ENCODE measurements at regions not wholly inside any gene's neighbourhood (a gene's known extent, or its start where the extent isn't known, plus 50 kb on each side); places are given as distances from the start of the nearest gene placed in this dataset.

DNA sequence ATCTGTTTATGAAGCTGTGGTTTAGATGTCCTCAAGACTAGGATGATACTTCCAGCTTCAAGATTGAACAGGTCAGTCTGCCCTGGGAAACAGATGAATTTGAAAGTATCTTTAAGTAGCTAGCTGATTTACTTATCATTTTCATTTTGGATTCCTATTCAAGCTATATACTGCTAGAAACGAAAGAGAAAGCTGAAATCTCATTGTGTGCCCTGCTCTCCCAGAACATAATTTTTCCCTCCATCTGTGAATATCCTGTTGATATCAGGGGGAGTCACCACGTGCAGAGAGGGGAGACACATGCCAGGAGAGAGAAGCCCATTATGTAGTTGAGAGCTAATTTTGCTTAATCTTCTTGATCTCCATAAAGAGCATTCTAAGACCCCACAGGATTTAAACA lies 439.1 kb downstream of the NR2F1-AS1 start:
- Histone ChIP-seq H3K27ac (ENCODE audit: low read depth in 2 of 2, low read length in 2 of 2) (no peak overlapping the region), H3K36me3 (ENCODE audit: control insufficient read depth in 2 of 3, insufficient read depth in 3 of 3, low read length in 3 of 3) (no peaks in the 10 kb centered on the region), H3K27me3 (ENCODE audit: control insufficient read depth, insufficient read depth, low read length) (no peaks in the 10 kb centered on the region), H3K4me1 (ENCODE audit: control insufficient read depth in 2 of 3, insufficient read depth in 2 of 3, low read depth in 1 of 3, low read length in 3 of 3) (no peaks in the 10 kb centered on the region), H3K9ac (ENCODE audit: low read length in 3 of 3) (no peak overlapping the region), H3K4me3 (ENCODE audit: low read length in 3 of 3) (no peak overlapping the region), H3K9me3 (ENCODE audit: control insufficient read depth in 2 of 3, insufficient read depth in 1 of 3, low read length in 3 of 3) (no peaks in the 10 kb centered on the region)
- TF ChIP-seq, protein P1, sequence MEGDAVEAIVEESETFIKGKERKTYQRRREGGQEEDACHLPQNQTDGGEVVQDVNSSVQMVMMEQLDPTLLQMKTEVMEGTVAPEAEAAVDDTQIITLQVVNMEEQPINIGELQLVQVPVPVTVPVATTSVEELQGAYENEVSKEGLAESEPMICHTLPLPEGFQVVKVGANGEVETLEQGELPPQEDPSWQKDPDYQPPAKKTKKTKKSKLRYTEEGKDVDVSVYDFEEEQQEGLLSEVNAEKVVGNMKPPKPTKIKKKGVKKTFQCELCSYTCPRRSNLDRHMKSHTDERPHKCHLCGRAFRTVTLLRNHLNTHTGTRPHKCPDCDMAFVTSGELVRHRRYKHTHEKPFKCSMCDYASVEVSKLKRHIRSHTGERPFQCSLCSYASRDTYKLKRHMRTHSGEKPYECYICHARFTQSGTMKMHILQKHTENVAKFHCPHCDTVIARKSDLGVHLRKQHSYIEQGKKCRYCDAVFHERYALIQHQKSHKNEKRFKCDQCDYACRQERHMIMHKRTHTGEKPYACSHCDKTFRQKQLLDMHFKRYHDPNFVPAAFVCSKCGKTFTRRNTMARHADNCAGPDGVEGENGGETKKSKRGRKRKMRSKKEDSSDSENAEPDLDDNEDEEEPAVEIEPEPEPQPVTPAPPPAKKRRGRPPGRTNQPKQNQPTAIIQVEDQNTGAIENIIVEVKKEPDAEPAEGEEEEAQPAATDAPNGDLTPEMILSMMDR (IDR thresholded peaks at IDR 0.05; ENCODE audit: borderline replicate concordance, extremely low read depth, insufficient read depth): no peak
- intact Hi-C loops (cut with DNase I): no loop called here
- no peak for FAIRE-seq
- peak in 1 of 5 donors; percentile 33 for DNase-seq

DNA sequence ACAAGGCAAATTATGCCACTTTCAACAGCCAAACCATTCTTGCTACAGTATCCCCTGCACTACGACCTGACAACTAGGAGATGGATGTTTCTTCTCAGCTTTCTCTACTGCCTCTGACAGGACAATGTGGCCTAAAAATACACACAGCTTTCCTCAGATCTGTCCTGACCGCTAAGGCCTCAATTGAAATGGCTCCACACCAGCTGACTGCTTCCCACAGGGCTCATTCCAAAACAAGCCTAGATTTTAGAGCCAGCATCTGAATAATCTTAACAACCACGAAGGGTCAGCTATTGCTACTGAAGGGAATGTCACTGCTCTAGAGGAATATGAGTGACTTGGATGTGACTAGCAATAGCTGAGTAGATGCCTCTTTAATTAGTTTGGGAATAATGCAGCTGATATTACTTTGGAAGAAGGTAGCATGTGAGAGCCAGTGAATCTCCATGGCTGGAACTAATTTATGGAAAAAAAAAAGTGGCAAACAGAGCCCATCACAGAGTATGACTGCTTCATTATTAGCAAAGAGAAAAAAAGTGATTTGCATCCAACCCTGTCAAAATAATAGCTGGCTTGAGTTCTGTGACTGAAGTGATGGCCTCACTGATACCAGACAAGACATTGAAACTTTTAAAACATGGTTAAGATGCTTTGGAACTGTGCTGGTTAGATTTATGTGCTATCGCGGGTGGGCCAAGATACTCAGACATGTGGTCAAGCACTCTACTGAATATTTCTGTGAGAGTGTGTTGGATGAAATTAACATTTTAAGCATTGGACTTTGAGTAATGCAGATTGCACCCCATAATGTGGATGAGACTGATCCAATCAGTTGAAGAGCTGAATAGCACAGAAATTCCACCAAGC lies 450.2 kb downstream of the NR2F1-AS1 start:
- DNase-seq: peak in 2 of 5 donors; percentile 41 to 55
- Histone ChIP-seq H3K9me3 (ENCODE audit: control insufficient read depth in 2 of 3, insufficient read depth in 1 of 3, low read length in 3 of 3) (no peaks in the 10 kb centered on the region), H3K36me3 (ENCODE audit: control insufficient read depth in 2 of 3, insufficient read depth in 3 of 3, low read length in 3 of 3) (no peaks in the 10 kb centered on the region), H3K27me3 (ENCODE audit: control insufficient read depth, insufficient read depth, low read length) (no peaks in the 10 kb centered on the region), H3K9ac (ENCODE audit: low read length in 3 of 3) (no peak overlapping the region), H3K4me1 (ENCODE audit: control insufficient read depth in 2 of 3, insufficient read depth in 2 of 3, low read depth in 1 of 3, low read length in 3 of 3) (peaks cover 2 to 5% (median 4%) of the 10 kb centered on the region in 3 donors), H3K4me3 (ENCODE audit: low read length in 3 of 3) (no peak overlapping the region), H3K27ac (ENCODE audit: low read depth in 2 of 2, low read length in 2 of 2) (no peak overlapping the region)
- no peak for FAIRE-seq
- TF ChIP-seq, protein P1 (IDR thresholded peaks at IDR 0.05; ENCODE audit: borderline replicate concordance, extremely low read depth, insufficient read depth): no peak
- intact Hi-C loops (cut with DNase I): no loop called here

DNA sequence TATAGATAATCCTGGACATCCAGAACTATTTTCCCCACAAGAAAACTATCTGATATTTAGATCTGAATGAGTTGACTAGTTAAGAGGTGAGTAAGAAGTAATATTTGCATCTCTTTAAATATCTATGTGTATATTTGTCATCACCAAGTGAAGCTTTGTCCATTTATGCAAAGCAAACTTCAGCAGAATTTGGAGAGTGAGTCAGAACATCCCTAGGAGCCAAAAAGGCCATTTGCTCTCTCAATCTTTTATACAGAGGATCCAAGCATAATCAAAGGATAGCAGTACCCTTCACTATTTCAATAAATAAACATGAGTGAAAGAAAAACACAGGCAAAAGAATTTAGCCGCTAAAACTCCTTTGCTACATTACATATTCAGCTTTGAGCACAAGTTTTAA lies 454.4 kb downstream of the NR2F1-AS1 start:
- FAIRE-seq (no peak), DNase-seq (no peak)
- TF ChIP-seq, protein P1 (IDR thresholded peaks at IDR 0.05; ENCODE audit: borderline replicate concordance, extremely low read depth, insufficient read depth): no peak
- intact Hi-C loops (cut with DNase I): no loop called here
- no peaks in the 10 kb centered on the region for H3K27me3 ChIP-seq (ENCODE audit: control insufficient read depth, insufficient read depth, low read length)
- no peaks in the 10 kb centered on the region for H3K36me3 ChIP-seq (ENCODE audit: control insufficient read depth in 2 of 3, insufficient read depth in 3 of 3, low read length in 3 of 3)
- H3K27ac ChIP-seq (ENCODE audit: low read depth in 2 of 2, low read length in 2 of 2): no peak overlapping the region
- no peak overlapping the region for H3K9ac ChIP-seq (ENCODE audit: low read length in 3 of 3)
- H3K4me1 ChIP-seq (ENCODE audit: control insufficient read depth in 2 of 3, insufficient read depth in 2 of 3, low read depth in 1 of 3, low read length in 3 of 3): peaks cover 2 to 5% (median 4%) of the 10 kb centered on the region in 3 donors
- H3K4me3 ChIP-seq (ENCODE audit: low read length in 3 of 3): no peak overlapping the region
- no peaks in the 10 kb centered on the region for H3K9me3 ChIP-seq (ENCODE audit: control insufficient read depth in 2 of 3, insufficient read depth in 1 of 3, low read length in 3 of 3)
